ENCODE measurements at regions not wholly inside any gene's neighbourhood (a gene's known extent, or its start where the extent isn't known, plus 50 kb on each side); places are given as distances from the start of the nearest gene placed in this dataset.

DNA sequence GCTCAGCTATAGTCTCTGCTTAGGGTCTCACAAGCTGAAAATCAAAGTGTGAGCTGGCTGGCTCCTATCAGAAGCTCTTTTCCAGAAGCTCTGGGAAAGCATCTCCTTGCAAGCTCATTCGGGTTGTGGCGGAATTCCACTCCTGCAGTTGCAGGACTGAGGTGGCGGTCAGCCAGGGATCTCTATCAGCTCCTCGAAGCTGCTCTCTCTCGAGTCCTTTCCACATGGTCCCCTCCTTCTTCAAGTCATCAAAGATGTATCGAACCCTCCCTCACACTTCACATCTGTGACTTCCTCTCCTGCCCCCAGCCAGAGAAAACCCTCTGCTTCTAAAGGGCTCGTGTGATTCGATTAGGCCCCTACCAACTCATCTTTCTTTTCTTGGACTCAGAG, 141.7 kb downstream of the ZFP36L2 start:
- TF ChIP-seq YY1 (IDR thresholded peaks at IDR 0.05; ENCODE audit: extremely low read depth, insufficient replicate concordance, low read depth, low read length) (no peak), EZH2 (IDR thresholded peaks at IDR 0.05) (no peak), ZNF274 (IDR thresholded peaks at IDR 0.05; ENCODE audit: low read depth, low read length) (no peak), RAD21 (IDR thresholded peaks at IDR 0.05; ENCODE audit: low read depth) (no peak), POLR2A (IDR thresholded peaks at IDR 0.05; ENCODE audit: borderline replicate concordance, extremely low read depth, insufficient read depth, insufficient read length) (no peak), ZFX (IDR thresholded peaks at IDR 0.05) (no peak), POLR2AphosphoS5 (IDR thresholded peaks at IDR 0.05; ENCODE audit: low read depth, low read length) (no peak), FOSL1 (IDR thresholded peaks at IDR 0.05; ENCODE audit: low read depth) (no peak), JUND (IDR thresholded peaks at IDR 0.05) (no peak), EZH2phosphoT487 (IDR thresholded peaks at IDR 0.05; ENCODE audit: borderline replicate concordance) (no peak), SIN3A (IDR thresholded peaks at IDR 0.05; ENCODE audit: low read depth) (no peak), SP1 (IDR thresholded peaks at IDR 0.05; ENCODE audit: low read depth) (no peak)
- TF ChIP-seq, protein P1, sequence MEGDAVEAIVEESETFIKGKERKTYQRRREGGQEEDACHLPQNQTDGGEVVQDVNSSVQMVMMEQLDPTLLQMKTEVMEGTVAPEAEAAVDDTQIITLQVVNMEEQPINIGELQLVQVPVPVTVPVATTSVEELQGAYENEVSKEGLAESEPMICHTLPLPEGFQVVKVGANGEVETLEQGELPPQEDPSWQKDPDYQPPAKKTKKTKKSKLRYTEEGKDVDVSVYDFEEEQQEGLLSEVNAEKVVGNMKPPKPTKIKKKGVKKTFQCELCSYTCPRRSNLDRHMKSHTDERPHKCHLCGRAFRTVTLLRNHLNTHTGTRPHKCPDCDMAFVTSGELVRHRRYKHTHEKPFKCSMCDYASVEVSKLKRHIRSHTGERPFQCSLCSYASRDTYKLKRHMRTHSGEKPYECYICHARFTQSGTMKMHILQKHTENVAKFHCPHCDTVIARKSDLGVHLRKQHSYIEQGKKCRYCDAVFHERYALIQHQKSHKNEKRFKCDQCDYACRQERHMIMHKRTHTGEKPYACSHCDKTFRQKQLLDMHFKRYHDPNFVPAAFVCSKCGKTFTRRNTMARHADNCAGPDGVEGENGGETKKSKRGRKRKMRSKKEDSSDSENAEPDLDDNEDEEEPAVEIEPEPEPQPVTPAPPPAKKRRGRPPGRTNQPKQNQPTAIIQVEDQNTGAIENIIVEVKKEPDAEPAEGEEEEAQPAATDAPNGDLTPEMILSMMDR (IDR thresholded peaks at IDR 0.05 in 2 of 3, conservative IDR thresholded peaks at IDR 0.05 in 1 of 3; ENCODE audit: borderline replicate concordance in 1 of 3, insufficient read depth in 1 of 3, low read depth in 2 of 3, low read length in 2 of 3), result no peak
- TF ChIP-seq, protein P2, sequence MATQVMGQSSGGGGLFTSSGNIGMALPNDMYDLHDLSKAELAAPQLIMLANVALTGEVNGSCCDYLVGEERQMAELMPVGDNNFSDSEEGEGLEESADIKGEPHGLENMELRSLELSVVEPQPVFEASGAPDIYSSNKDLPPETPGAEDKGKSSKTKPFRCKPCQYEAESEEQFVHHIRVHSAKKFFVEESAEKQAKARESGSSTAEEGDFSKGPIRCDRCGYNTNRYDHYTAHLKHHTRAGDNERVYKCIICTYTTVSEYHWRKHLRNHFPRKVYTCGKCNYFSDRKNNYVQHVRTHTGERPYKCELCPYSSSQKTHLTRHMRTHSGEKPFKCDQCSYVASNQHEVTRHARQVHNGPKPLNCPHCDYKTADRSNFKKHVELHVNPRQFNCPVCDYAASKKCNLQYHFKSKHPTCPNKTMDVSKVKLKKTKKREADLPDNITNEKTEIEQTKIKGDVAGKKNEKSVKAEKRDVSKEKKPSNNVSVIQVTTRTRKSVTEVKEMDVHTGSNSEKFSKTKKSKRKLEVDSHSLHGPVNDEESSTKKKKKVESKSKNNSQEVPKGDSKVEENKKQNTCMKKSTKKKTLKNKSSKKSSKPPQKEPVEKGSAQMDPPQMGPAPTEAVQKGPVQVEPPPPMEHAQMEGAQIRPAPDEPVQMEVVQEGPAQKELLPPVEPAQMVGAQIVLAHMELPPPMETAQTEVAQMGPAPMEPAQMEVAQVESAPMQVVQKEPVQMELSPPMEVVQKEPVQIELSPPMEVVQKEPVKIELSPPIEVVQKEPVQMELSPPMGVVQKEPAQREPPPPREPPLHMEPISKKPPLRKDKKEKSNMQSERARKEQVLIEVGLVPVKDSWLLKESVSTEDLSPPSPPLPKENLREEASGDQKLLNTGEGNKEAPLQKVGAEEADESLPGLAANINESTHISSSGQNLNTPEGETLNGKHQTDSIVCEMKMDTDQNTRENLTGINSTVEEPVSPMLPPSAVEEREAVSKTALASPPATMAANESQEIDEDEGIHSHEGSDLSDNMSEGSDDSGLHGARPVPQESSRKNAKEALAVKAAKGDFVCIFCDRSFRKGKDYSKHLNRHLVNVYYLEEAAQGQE (IDR thresholded peaks at IDR 0.05; ENCODE audit: low read depth), result no peak
